NCI-H510A treated with DMSO at 0.1 percent for 48 hours (cell line): ENCODE measurements at regions not wholly inside any gene's neighbourhood (a gene's known extent, or its start where the extent isn't known, plus 50 kb on each side); places are given as distances from the start of the nearest gene placed in this dataset.
A peak's percentile ranks its signal among the peaks of the same experiment; 100 is the strongest.
"Not testable (repeated sequence)": the region's sequence is repeated elsewhere in the genome, so short reads cannot be mapped to it uniquely, and the experiment has no call there.

Experiments used
- DNase-seq: peaks from one replicate; lab custom pipeline; 2025; lab: John Stamatoyannopoulos, UW

- no peak for DNase-seq
These were observed 386.8 kb upstream of the CHD1 start for GRCh38 chr5:99315413-99316183.

- DNase-seq: no peak
These were observed 385.9 kb upstream of the CHD1 start for GRCh38 chr5:99314721-99315120.

GRCh38 chr5:99308131-99308530, 379.3 kb upstream of the CHD1 start:
- DNase-seq: no peak

GRCh38 chr5:99305045-99305580, 376.3 kb upstream of the CHD1 start:
- DNase-seq: no peak

GRCh38 chr5:99285606-99286005, 356.8 kb upstream of the CHD1 start:
- no peak for DNase-seq

- DNase-seq: no peak
These were observed 346.3 kb upstream of the CHD1 start for GRCh38 chr5:99275128-99275527.

- DNase-seq: no peak
These were observed 343.8 kb upstream of the CHD1 start for GRCh38 chr5:99272576-99272975.

- no peak for DNase-seq
These were observed 330.0 kb upstream of the CHD1 start for GRCh38 chr5:99258819-99259218.

GRCh38 chr5:99248066-99248465, 319.3 kb upstream of the CHD1 start:
- no peak for DNase-seq

GRCh38 chr5:99247346-99247745, 318.5 kb upstream of the CHD1 start:
- no peak for DNase-seq

GRCh38 chr5:99243111-99243510, 314.3 kb upstream of the CHD1 start:
- DNase-seq: no peak

- no peak for DNase-seq
These were observed 311.1 kb upstream of the CHD1 start for GRCh38 chr5:99239826-99240360.

GRCh38 chr5:99191206-99191745, 262.5 kb upstream of the CHD1 start:
- no peak for DNase-seq

GRCh38 chr5:99187611-99188010, 258.8 kb upstream of the CHD1 start:
- no peak for DNase-seq

GRCh38 chr5:99179206-99179605, 250.4 kb upstream of the CHD1 start:
- DNase-seq: no peak

GRCh38 chr5:99177796-99178195, 249.0 kb upstream of the CHD1 start:
- no peak for DNase-seq

- no peak for DNase-seq
These were observed 247.4 kb upstream of the CHD1 start for GRCh38 chr5:99176186-99176585.

- peak; percentile 21 for DNase-seq
These were observed 240.5 kb upstream of the CHD1 start for GRCh38 chr5:99169309-99169708.

GRCh38 chr5:99161538-99161937, 232.7 kb upstream of the CHD1 start:
- DNase-seq: not testable (repeated sequence)

GRCh38 chr5:99156688-99157087, 227.9 kb upstream of the CHD1 start:
- DNase-seq: no peak

- not testable (repeated sequence) for DNase-seq
These were observed 214.5 kb upstream of the CHD1 start for GRCh38 chr5:99143283-99143795.

- no peak for DNase-seq
These were observed 212.8 kb upstream of the CHD1 start for GRCh38 chr5:99141534-99142128.

GRCh38 chr5:99138911-99139310, 210.1 kb upstream of the CHD1 start:
- no peak for DNase-seq
